GM23338 (cell line): ENCODE measurements at regions not wholly inside any gene's neighbourhood (a gene's known extent, or its start where the extent isn't known, plus 50 kb on each side); places are given as distances from the start of the nearest gene placed in this dataset.

ENCODE experiments used
- ATAC-seq: fragments of 200-7000 bp; cut with Tn5 transposase; 3 replicates; pipeline ENCODE4 v1.9.1; 2020
- DNase-seq: peaks from one replicate; pipeline ENCODE4 v3.0.0-alpha.2; 2015; ENCODE audit warnings: low spot score
- H2AFZ ChIP-seq: fragments of 200-600 bp; sonication (generic); 2 replicates; pipeline ENCODE4 v1.8.0; 2016; ENCODE audit warnings: antibody characterized with exemption, mild to moderate bottlenecking, moderate library complexity
- H3F3A ChIP-seq: fragments of 200-600 bp; sonication (generic); replicated peaks from 2 replicates; pipeline ENCODE4 v1.8.0; 2017; ENCODE audit warnings: antibody characterized with exemption, mixed run types, low read depth
- H3K27ac ChIP-seq: fragments of 200-600 bp; sonication (generic); 2 replicates; pipeline ENCODE4 v1.6.1; 2016; ENCODE audit warnings: low read depth
- H3K27me3 ChIP-seq: fragments of 200-600 bp; sonication (generic); 2 replicates; pipeline ENCODE4 v1.8.0; 2016; ENCODE audit warnings: mild to moderate bottlenecking, mixed run types, moderate library complexity; ENCODE audit not compliant: insufficient read depth
- H3K36me3 ChIP-seq: fragments of 200-600 bp; sonication (generic); 2 replicates; pipeline ENCODE4 v1.8.0; 2016; ENCODE audit warnings: mild to moderate bottlenecking; ENCODE audit not compliant: insufficient read depth
- H3K4me1 ChIP-seq: fragments of 200-600 bp; sonication (generic); 2 replicates; pipeline ENCODE4 v1.8.0; 2016; ENCODE audit warnings: mild to moderate bottlenecking, moderate library complexity; ENCODE audit not compliant: insufficient read depth
- H3K4me2 ChIP-seq: fragments of 200-600 bp; sonication (generic); 2 replicates; pipeline ENCODE4 v1.7.1; 2017; ENCODE audit warnings: mixed run types
- H3K4me3 ChIP-seq: fragments of 200-600 bp; sonication (generic); 2 replicates; pipeline ENCODE4 v1.6.1; 2016; ENCODE audit warnings: mixed run types
- H3K79me2 ChIP-seq: fragments of 200-600 bp; sonication (generic); replicated peaks from 2 replicates; pipeline ENCODE4 v1.8.0; 2017; ENCODE audit warnings: mild to moderate bottlenecking; ENCODE audit not compliant: insufficient read depth
- H3K9me2 ChIP-seq: fragments of 200-600 bp; sonication (generic); 2 replicates; pipeline ENCODE4 v1.8.0; 2017; ENCODE audit not compliant: insufficient read depth
- H4K20me1 ChIP-seq: fragments of 200-600 bp; sonication (generic); replicated peaks from 2 replicates; pipeline ENCODE4 v1.8.0; 2017; ENCODE audit warnings: mild to moderate bottlenecking; ENCODE audit not compliant: insufficient read depth
- H3K27ac Mint-ChIP-seq: 2 replicates; pipeline ENCODE4 v1.8.0; 2020; ENCODE audit warnings: inconsistent platforms, mild to moderate bottlenecking, moderate library complexity, mixed read lengths
- H3K27me3 Mint-ChIP-seq: 3 replicates; pipeline ENCODE4 v1.8.0; 2022; ENCODE audit warnings: low read depth, mild to moderate bottlenecking, moderate library complexity, mixed read lengths, inconsistent platforms; ENCODE audit not compliant: insufficient read depth, poor library complexity
- H3K36me3 Mint-ChIP-seq: 3 replicates; pipeline ENCODE4 v1.8.0; 2021; ENCODE audit warnings: low read depth, mild to moderate bottlenecking, inconsistent platforms, moderate library complexity, mixed read lengths
- H3K4me1 Mint-ChIP-seq: 3 replicates; pipeline ENCODE4 v1.8.0; 2020; ENCODE audit warnings: mild to moderate bottlenecking, inconsistent platforms, mixed read lengths
- H3K4me3 Mint-ChIP-seq: 3 replicates; pipeline ENCODE4 v1.8.0; 2021; ENCODE audit warnings: moderate library complexity, mild to moderate bottlenecking, inconsistent platforms, mixed read lengths
- H3K9me3 Mint-ChIP-seq: 3 replicates; pipeline ENCODE4 v1.8.0; 2020; ENCODE audit warnings: moderate library complexity, mild to moderate bottlenecking, inconsistent platforms, mixed read lengths
- EZH2 ChIP-seq: fragments of 200-600 bp; sonication (generic); IDR thresholded peaks from one replicate; pipeline ENCODE4 v1.8.0; 2017; ENCODE audit warnings: antibody characterized with exemption, mild to moderate bottlenecking, low read depth; ENCODE audit not compliant: unreplicated experiment
- JUNB ChIP-seq: IDR thresholded peaks from one replicate; pipeline ENCODE4 v1.6.1; 2016; ENCODE audit warnings: antibody characterized with exemption; ENCODE audit not compliant: unreplicated experiment
- NANOG ChIP-seq: IDR thresholded peaks from 2 replicates; pipeline ENCODE4 v1.6.1; 2016; ENCODE audit warnings: antibody characterized with exemption, borderline replicate concordance
- POLR2AphosphoS5 ChIP-seq: IDR thresholded peaks from 2 replicates; pipeline ENCODE4 v1.6.1; 2016; ENCODE audit warnings: antibody characterized with exemption, low read depth
- STAT1 ChIP-seq: IDR thresholded peaks from one replicate; pipeline ENCODE4 v1.6.1; 2016; ENCODE audit warnings: antibody characterized with exemption; ENCODE audit not compliant: unreplicated experiment
- ZNF114 ChIP-seq: fragments of 250-450 bp; sonication (Bioruptor Pico); IDR thresholded peaks from 2 replicates; pipeline ENCODE4 v1.5.0; 2020; ENCODE audit warnings: mild to moderate bottlenecking, moderate library complexity
- ZNF331 ChIP-seq: fragments of 250-450 bp; sonication (Bioruptor Pico); IDR thresholded peaks from 2 replicates; pipeline ENCODE4 v1.5.0; 2020; ENCODE audit warnings: low read depth, mild to moderate bottlenecking, moderate library complexity
- TF ChIP-seq, protein P1 (sequence below): IDR thresholded peaks from 2 replicates; pipeline ENCODE4 v1.6.1; 2016; ENCODE audit warnings: antibody characterized with exemption
- TF ChIP-seq, protein P2 (sequence below): IDR thresholded peaks from one replicate; pipeline ENCODE4 v1.6.1; 2018; ENCODE audit warnings: antibody characterized with exemption; ENCODE audit not compliant: unreplicated experiment
- TF ChIP-seq, protein P3 (sequence below), 2 experiments: fragments of 200-600 bp in 1 of 2; sonication (generic) in 1 of 2; conservative IDR thresholded peaks; 2 replicates each; pipeline versions ENCODE4 v1.5.1 to v1.6.1; 2016 to 2017; ENCODE audit warnings: antibody characterized with exemption in 2 of 2, low read depth in 2 of 2, mild to moderate bottlenecking in 2 of 2, moderate library complexity in 1 of 2

DNA sequence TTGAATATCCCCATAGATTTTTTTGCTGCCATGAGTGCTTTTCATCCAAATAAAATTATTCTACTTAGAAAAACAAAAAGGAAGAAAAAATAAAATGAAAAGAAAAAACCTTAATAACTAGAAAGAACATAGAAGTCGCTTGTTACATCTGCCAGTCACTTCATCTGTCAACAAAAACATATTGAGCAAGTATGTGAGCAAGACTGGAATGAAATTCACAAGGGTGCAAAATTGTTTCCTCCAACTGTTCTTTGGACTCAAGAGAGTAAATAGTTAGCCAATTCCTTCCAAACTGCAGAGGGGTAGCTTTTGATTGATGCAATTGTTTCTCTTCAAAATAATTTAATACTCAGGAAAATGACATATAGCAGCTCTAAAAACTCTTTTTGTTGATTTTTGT lies 336.3 kb upstream of the CDH7 start:
- Mint-ChIP-seq H3K27me3 (no peaks in the 10 kb centered on the region), H3K9me3 (no peaks in the 10 kb centered on the region), H3K4me3 (no peak overlapping the region)

DNA sequence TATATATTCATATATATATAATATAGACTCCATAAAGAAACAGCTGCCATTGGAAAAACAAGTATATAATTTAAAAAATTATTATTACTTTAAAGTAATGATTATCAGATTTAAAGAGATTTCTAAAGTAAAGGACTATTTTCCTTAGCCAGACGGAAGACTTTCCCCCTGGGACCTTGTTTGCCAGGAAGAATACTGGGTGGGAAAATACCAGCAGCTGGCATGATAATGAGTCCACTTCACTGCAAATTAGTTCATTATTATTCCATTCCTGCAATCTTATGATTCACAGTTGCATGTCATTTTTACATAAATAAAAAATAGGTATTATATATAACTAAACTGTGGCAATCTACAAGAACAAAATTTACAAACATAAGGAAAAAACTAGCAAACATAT lies 339.8 kb upstream of the CDH7 start:
- no peak for ATAC-seq
- H3K27me3 Mint-ChIP-seq = no peaks in the 10 kb centered on the region
- TF ChIP-seq POLR2AphosphoS5 (no peak), NANOG (no peak), STAT1 (no peak), ZNF331 (CRISPR knock-in tag) (no peak), ZNF114 (no peak), EZH2 (no peak), JUNB (no peak)
- TF ChIP-seq, protein P1, sequence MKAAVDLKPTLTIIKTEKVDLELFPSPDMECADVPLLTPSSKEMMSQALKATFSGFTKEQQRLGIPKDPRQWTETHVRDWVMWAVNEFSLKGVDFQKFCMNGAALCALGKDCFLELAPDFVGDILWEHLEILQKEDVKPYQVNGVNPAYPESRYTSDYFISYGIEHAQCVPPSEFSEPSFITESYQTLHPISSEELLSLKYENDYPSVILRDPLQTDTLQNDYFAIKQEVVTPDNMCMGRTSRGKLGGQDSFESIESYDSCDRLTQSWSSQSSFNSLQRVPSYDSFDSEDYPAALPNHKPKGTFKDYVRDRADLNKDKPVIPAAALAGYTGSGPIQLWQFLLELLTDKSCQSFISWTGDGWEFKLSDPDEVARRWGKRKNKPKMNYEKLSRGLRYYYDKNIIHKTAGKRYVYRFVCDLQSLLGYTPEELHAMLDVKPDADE = no peak
- TF ChIP-seq, protein P2, sequence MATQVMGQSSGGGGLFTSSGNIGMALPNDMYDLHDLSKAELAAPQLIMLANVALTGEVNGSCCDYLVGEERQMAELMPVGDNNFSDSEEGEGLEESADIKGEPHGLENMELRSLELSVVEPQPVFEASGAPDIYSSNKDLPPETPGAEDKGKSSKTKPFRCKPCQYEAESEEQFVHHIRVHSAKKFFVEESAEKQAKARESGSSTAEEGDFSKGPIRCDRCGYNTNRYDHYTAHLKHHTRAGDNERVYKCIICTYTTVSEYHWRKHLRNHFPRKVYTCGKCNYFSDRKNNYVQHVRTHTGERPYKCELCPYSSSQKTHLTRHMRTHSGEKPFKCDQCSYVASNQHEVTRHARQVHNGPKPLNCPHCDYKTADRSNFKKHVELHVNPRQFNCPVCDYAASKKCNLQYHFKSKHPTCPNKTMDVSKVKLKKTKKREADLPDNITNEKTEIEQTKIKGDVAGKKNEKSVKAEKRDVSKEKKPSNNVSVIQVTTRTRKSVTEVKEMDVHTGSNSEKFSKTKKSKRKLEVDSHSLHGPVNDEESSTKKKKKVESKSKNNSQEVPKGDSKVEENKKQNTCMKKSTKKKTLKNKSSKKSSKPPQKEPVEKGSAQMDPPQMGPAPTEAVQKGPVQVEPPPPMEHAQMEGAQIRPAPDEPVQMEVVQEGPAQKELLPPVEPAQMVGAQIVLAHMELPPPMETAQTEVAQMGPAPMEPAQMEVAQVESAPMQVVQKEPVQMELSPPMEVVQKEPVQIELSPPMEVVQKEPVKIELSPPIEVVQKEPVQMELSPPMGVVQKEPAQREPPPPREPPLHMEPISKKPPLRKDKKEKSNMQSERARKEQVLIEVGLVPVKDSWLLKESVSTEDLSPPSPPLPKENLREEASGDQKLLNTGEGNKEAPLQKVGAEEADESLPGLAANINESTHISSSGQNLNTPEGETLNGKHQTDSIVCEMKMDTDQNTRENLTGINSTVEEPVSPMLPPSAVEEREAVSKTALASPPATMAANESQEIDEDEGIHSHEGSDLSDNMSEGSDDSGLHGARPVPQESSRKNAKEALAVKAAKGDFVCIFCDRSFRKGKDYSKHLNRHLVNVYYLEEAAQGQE = no peak
- TF ChIP-seq, protein P3, sequence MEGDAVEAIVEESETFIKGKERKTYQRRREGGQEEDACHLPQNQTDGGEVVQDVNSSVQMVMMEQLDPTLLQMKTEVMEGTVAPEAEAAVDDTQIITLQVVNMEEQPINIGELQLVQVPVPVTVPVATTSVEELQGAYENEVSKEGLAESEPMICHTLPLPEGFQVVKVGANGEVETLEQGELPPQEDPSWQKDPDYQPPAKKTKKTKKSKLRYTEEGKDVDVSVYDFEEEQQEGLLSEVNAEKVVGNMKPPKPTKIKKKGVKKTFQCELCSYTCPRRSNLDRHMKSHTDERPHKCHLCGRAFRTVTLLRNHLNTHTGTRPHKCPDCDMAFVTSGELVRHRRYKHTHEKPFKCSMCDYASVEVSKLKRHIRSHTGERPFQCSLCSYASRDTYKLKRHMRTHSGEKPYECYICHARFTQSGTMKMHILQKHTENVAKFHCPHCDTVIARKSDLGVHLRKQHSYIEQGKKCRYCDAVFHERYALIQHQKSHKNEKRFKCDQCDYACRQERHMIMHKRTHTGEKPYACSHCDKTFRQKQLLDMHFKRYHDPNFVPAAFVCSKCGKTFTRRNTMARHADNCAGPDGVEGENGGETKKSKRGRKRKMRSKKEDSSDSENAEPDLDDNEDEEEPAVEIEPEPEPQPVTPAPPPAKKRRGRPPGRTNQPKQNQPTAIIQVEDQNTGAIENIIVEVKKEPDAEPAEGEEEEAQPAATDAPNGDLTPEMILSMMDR (conservative IDR thresholded peaks at IDR 0.05; ENCODE audit: low read depth in 2 of 2) = no peak

More for the DNA sequence above, 336.3 kb upstream of the CDH7 start:
- no peak overlapping the region for H3K27ac Mint-ChIP-seq
- peaks cover 12% of the 10 kb centered on the region for H3K4me1 Mint-ChIP-seq
- Histone ChIP-seq H3K4me2 (0 out of 2 replicates have a peak overlapping the region, but pooled peaks have one; percentile 31), H4K20me1 (no peaks in the 10 kb centered on the region), H3K36me3 (no peaks in the 10 kb centered on the region), H3K27ac (no peak overlapping the region), H3K4me3 (no peak overlapping the region), H3F3A (no peaks in the 10 kb centered on the region), H3K9me2 (no peaks in the 10 kb centered on the region), H3K4me1 (peaks cover 11% of the 10 kb centered on the region), H2AFZ (no peak overlapping the region), H3K27me3 (no peaks in the 10 kb centered on the region), H3K79me2 (no peaks in the 10 kb centered on the region)
- TF ChIP-seq EZH2 = no peak
- ATAC-seq (no peak), DNase-seq (no peak)
- no peaks in the 10 kb centered on the region for H3K36me3 Mint-ChIP-seq

More for the DNA sequence above, 339.8 kb upstream of the CDH7 start:
- DNase-seq = no peak
- no peaks in the 10 kb centered on the region for H3K27me3 ChIP-seq
- Mint-ChIP-seq H3K4me3 (no peak overlapping the region), H3K9me3 (no peaks in the 10 kb centered on the region), H3K4me1 (peaks cover 12% of the 10 kb centered on the region), H3K36me3 (no peaks in the 10 kb centered on the region), H3K27ac (no peak overlapping the region)
- no peak overlapping the region for H3K27ac ChIP-seq
- no peaks in the 10 kb centered on the region for H3K36me3 ChIP-seq
- H3K4me3 ChIP-seq = no peak overlapping the region
- no peaks in the 10 kb centered on the region for H3F3A ChIP-seq
- H4K20me1 ChIP-seq = no peaks in the 10 kb centered on the region
- no peaks in the 10 kb centered on the region for H3K9me2 ChIP-seq
- H3K4me2 ChIP-seq = no peak overlapping the region
- peaks cover 11% of the 10 kb centered on the region for H3K4me1 ChIP-seq
- H3K79me2 ChIP-seq = no peaks in the 10 kb centered on the region
- no peak overlapping the region for H2AFZ ChIP-seq
